ENCODE measurements at regions not wholly inside any gene's neighbourhood (a gene's known extent, or its start where the extent isn't known, plus 50 kb on each side); places are given as distances from the start of the nearest gene placed in this dataset.

- Histone ChIP-seq H3K36me3 (replicated peaks) (no peaks in the 10 kb centered on the region), H3K27ac (no peak overlapping the region), H3K27me3 (replicated peaks) (no peaks in the 10 kb centered on the region), H3K4me3 (ENCODE audit: low read depth, low read length) (no peak overlapping the region)
- TF ChIP-seq CTCF (IDR thresholded peaks at IDR 0.05; ENCODE audit: low read depth, low read length, missing control alignments) = no peak
- in situ Hi-C loops (cut with HindIII; ENCODE audit: low pct_ligation_motif_present, low sequenced_read_pairs) = no loop called here
- no peak for DNase-seq
Observed at GRCh38 chr6:21420146-21420878, 173.2 kb upstream of the SOX4 start.

- no peaks in the 10 kb centered on the region for H3K36me3 ChIP-seq (replicated peaks)
- no peak for DNase-seq
- H3K27ac ChIP-seq = no peak overlapping the region
- TF ChIP-seq CTCF (IDR thresholded peaks at IDR 0.05; ENCODE audit: low read depth, low read length, missing control alignments) = no peak
- no peak overlapping the region for H3K4me3 ChIP-seq (ENCODE audit: low read depth, low read length)
- no peaks in the 10 kb centered on the region for H3K27me3 ChIP-seq (replicated peaks)
- in situ Hi-C loops (cut with HindIII; ENCODE audit: low pct_ligation_motif_present, low sequenced_read_pairs) = no loop called here
Observed at GRCh38 chr6:21420926-21421325, 172.6 kb upstream of the SOX4 start.

- no peak for TF ChIP-seq CTCF (IDR thresholded peaks at IDR 0.05; ENCODE audit: low read depth, low read length, missing control alignments)
- no peak overlapping the region for H3K27ac ChIP-seq
- no peaks in the 10 kb centered on the region for H3K36me3 ChIP-seq (replicated peaks)
- in situ Hi-C loops (cut with HindIII; ENCODE audit: low pct_ligation_motif_present, low sequenced_read_pairs) = no loop called here
- H3K27me3 ChIP-seq (replicated peaks) = no peaks in the 10 kb centered on the region
- no peak for DNase-seq
- no peak overlapping the region for H3K4me3 ChIP-seq (ENCODE audit: low read depth, low read length)
Observed at GRCh38 chr6:21423106-21423854, 170.3 kb upstream of the SOX4 start.

GRCh38 chr6:21426841-21427490, 166.6 kb upstream of the SOX4 start:
- Histone ChIP-seq H3K36me3 (replicated peaks) (no peaks in the 10 kb centered on the region), H3K4me3 (ENCODE audit: low read depth, low read length) (no peak overlapping the region), H3K27ac (no peak overlapping the region), H3K27me3 (replicated peaks) (no peaks in the 10 kb centered on the region)
- DNase-seq = no peak
- TF ChIP-seq CTCF (IDR thresholded peaks at IDR 0.05; ENCODE audit: low read depth, low read length, missing control alignments) = no peak
- in situ Hi-C loops (cut with HindIII; ENCODE audit: low pct_ligation_motif_present, low sequenced_read_pairs) = no loop called here

- H3K27me3 ChIP-seq (replicated peaks) = no peaks in the 10 kb centered on the region
- TF ChIP-seq CTCF (IDR thresholded peaks at IDR 0.05; ENCODE audit: low read depth, low read length, missing control alignments) = no peak
- no peak overlapping the region for H3K27ac ChIP-seq
- H3K36me3 ChIP-seq (replicated peaks) = no peaks in the 10 kb centered on the region
- in situ Hi-C loops (cut with HindIII; ENCODE audit: low pct_ligation_motif_present, low sequenced_read_pairs) = no loop called here
- H3K4me3 ChIP-seq (ENCODE audit: low read depth, low read length) = no peak overlapping the region
- DNase-seq = no peak
Observed at GRCh38 chr6:21429291-21429690, 164.3 kb upstream of the SOX4 start.

Data from brain microvascular endothelial cell (primary cell).